ENCODE measurements at regions not wholly inside any gene's neighbourhood (a gene's known extent, or its start where the extent isn't known, plus 50 kb on each side); places are given as distances from the start of the nearest gene placed in this dataset.
"Not testable (repeated sequence)": the region's sequence is repeated elsewhere in the genome, so short reads cannot be mapped to it uniquely, and the experiment has no call there.

GRCh38 chr2:123521854-123522253, 503.2 kb upstream of the CNTNAP5 start:
- WGBS (ENCODE audit: insufficient coverage, insufficient read length): no CpG with 5 or more reads among the region's 1 CpG

GRCh38 chr2:123522498-123522897, 502.6 kb upstream of the CNTNAP5 start:
- H3K36me3 ChIP-seq (ENCODE audit: control insufficient read depth, insufficient read depth, low read length); DNase-seq (ENCODE audit: low read depth, low spot score); H3K4me3 ChIP-seq (ENCODE audit: low read length); H3K27ac ChIP-seq (ENCODE audit: low read length); H3K27me3 ChIP-seq (ENCODE audit: control insufficient read depth, insufficient read depth, low read length); H3K4me1 ChIP-seq (ENCODE audit: control insufficient read depth, insufficient read depth, low read length); H3K9me3 ChIP-seq (ENCODE audit: control insufficient read depth, insufficient read depth, low read length): not testable (repeated sequence)
- no CpG with 5 or more reads among the region's 10 CpGs for WGBS (ENCODE audit: insufficient coverage, insufficient read length)

More at GRCh38 chr2:123521854-123522253, 503.2 kb upstream of the CNTNAP5 start:
- Histone ChIP-seq H3K4me1 (ENCODE audit: control insufficient read depth, insufficient read depth, low read length) (no peaks in the 10 kb centered on the region), H3K9me3 (ENCODE audit: control insufficient read depth, insufficient read depth, low read length) (no peaks in the 10 kb centered on the region), H3K36me3 (ENCODE audit: control insufficient read depth, insufficient read depth, low read length) (no peaks in the 10 kb centered on the region), H3K27me3 (ENCODE audit: control insufficient read depth, insufficient read depth, low read length) (no peaks in the 10 kb centered on the region), H3K4me3 (ENCODE audit: low read length) (no peak overlapping the region), H3K27ac (ENCODE audit: low read length) (no peak overlapping the region)
- DNase-seq (ENCODE audit: low read depth, low spot score): no peak

- H3K27ac ChIP-seq (ENCODE audit: low read length): no peak overlapping the region
- DNase-seq (ENCODE audit: low read depth, low spot score): no peak
- H3K27me3 ChIP-seq (ENCODE audit: control insufficient read depth, insufficient read depth, low read length): no peaks in the 10 kb centered on the region
- H3K9me3 ChIP-seq (ENCODE audit: control insufficient read depth, insufficient read depth, low read length): no peaks in the 10 kb centered on the region
- WGBS (ENCODE audit: insufficient coverage, insufficient read length): no CpG with 5 or more reads among the region's 2 CpGs
- H3K4me3 ChIP-seq (ENCODE audit: low read length): no peak overlapping the region
- H3K36me3 ChIP-seq (ENCODE audit: control insufficient read depth, insufficient read depth, low read length): no peaks in the 10 kb centered on the region
- H3K4me1 ChIP-seq (ENCODE audit: control insufficient read depth, insufficient read depth, low read length): no peaks in the 10 kb centered on the region
Observed at GRCh38 chr2:123528996-123529707, 495.9 kb upstream of the CNTNAP5 start.

GRCh38 chr2:123530004-123530403, 495.1 kb upstream of the CNTNAP5 start:
- no peaks in the 10 kb centered on the region for H3K27me3 ChIP-seq (ENCODE audit: control insufficient read depth, insufficient read depth, low read length)
- no peaks in the 10 kb centered on the region for H3K36me3 ChIP-seq (ENCODE audit: control insufficient read depth, insufficient read depth, low read length)
- no peak overlapping the region for H3K4me3 ChIP-seq (ENCODE audit: low read length)
- no peak overlapping the region for H3K27ac ChIP-seq (ENCODE audit: low read length)
- WGBS (ENCODE audit: insufficient coverage, insufficient read length): no CpG with 5 or more reads among the region's 1 CpG
- H3K9me3 ChIP-seq (ENCODE audit: control insufficient read depth, insufficient read depth, low read length): no peaks in the 10 kb centered on the region
- no peaks in the 10 kb centered on the region for H3K4me1 ChIP-seq (ENCODE audit: control insufficient read depth, insufficient read depth, low read length)
- DNase-seq (ENCODE audit: low read depth, low spot score): no peak

GRCh38 chr2:123532126-123532525, 493.0 kb upstream of the CNTNAP5 start:
- Histone ChIP-seq H3K27ac (ENCODE audit: low read length) (no peak overlapping the region), H3K27me3 (ENCODE audit: control insufficient read depth, insufficient read depth, low read length) (no peaks in the 10 kb centered on the region), H3K4me1 (ENCODE audit: control insufficient read depth, insufficient read depth, low read length) (no peaks in the 10 kb centered on the region), H3K4me3 (ENCODE audit: low read length) (no peak overlapping the region), H3K9me3 (ENCODE audit: control insufficient read depth, insufficient read depth, low read length) (no peaks in the 10 kb centered on the region), H3K36me3 (ENCODE audit: control insufficient read depth, insufficient read depth, low read length) (no peaks in the 10 kb centered on the region)
- no peak for DNase-seq (ENCODE audit: low read depth, low spot score)
- WGBS (ENCODE audit: insufficient coverage, insufficient read length): no CpG with 5 or more reads among the region's 1 CpG

DNA sequence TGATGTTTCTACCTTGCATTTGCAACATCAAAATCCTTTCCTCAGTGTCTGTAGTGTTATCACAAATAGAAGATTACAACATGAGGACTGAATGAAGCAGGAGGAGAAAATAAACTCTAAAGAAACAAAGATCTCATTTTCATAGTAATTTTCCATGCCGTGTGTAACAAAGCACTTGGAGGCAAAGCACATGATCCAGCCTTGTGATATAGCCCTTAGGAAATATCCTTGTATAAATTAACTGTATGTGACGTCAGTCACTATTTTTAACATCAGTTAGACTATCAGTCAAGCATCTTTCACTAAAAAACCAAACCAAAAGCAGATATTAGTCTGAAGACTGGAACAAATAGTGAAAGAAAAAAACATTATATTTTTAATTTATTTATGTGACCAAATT, 492.1 kb upstream of the CNTNAP5 start:
- no peak for DNase-seq (ENCODE audit: low read depth, low spot score)

GRCh38 chr2:123540291-123540690, 484.8 kb upstream of the CNTNAP5 start:
- Histone ChIP-seq H3K4me3 (ENCODE audit: low read length) (no peak overlapping the region), H3K36me3 (ENCODE audit: control insufficient read depth, insufficient read depth, low read length) (no peaks in the 10 kb centered on the region), H3K27ac (ENCODE audit: low read length) (no peak overlapping the region), H3K9me3 (ENCODE audit: control insufficient read depth, insufficient read depth, low read length) (no peaks in the 10 kb centered on the region), H3K4me1 (ENCODE audit: control insufficient read depth, insufficient read depth, low read length) (no peaks in the 10 kb centered on the region), H3K27me3 (ENCODE audit: control insufficient read depth, insufficient read depth, low read length) (no peaks in the 10 kb centered on the region)
- DNase-seq (ENCODE audit: low read depth, low spot score): no peak
- no CpG with 5 or more reads among the region's 5 CpGs for WGBS (ENCODE audit: insufficient coverage, insufficient read length)

More for the DNA sequence above, 492.1 kb upstream of the CNTNAP5 start:
- WGBS (ENCODE audit: insufficient coverage, insufficient read length): no CpG with 5 or more reads among the region's 2 CpGs
- H3K9me3 ChIP-seq (ENCODE audit: control insufficient read depth, insufficient read depth, low read length): no peaks in the 10 kb centered on the region
- no peak overlapping the region for H3K27ac ChIP-seq (ENCODE audit: low read length)
- no peaks in the 10 kb centered on the region for H3K36me3 ChIP-seq (ENCODE audit: control insufficient read depth, insufficient read depth, low read length)
- no peaks in the 10 kb centered on the region for H3K27me3 ChIP-seq (ENCODE audit: control insufficient read depth, insufficient read depth, low read length)
- H3K4me3 ChIP-seq (ENCODE audit: low read length): no peak overlapping the region
- no peaks in the 10 kb centered on the region for H3K4me1 ChIP-seq (ENCODE audit: control insufficient read depth, insufficient read depth, low read length)

GRCh38 chr2:123546353-123546752, 478.7 kb upstream of the CNTNAP5 start:
- Histone ChIP-seq H3K27me3 (ENCODE audit: control insufficient read depth, insufficient read depth, low read length) (no peaks in the 10 kb centered on the region), H3K4me1 (ENCODE audit: control insufficient read depth, insufficient read depth, low read length) (no peaks in the 10 kb centered on the region), H3K27ac (ENCODE audit: low read length) (no peak overlapping the region), H3K36me3 (ENCODE audit: control insufficient read depth, insufficient read depth, low read length) (no peaks in the 10 kb centered on the region), H3K4me3 (ENCODE audit: low read length) (no peak overlapping the region), H3K9me3 (ENCODE audit: control insufficient read depth, insufficient read depth, low read length) (no peaks in the 10 kb centered on the region)
- no peak for DNase-seq (ENCODE audit: low read depth, low spot score)

- Histone ChIP-seq H3K4me3 (ENCODE audit: low read length) (no peak overlapping the region), H3K9me3 (ENCODE audit: control insufficient read depth, insufficient read depth, low read length) (no peaks in the 10 kb centered on the region), H3K36me3 (ENCODE audit: control insufficient read depth, insufficient read depth, low read length) (no peaks in the 10 kb centered on the region), H3K27me3 (ENCODE audit: control insufficient read depth, insufficient read depth, low read length) (no peaks in the 10 kb centered on the region), H3K4me1 (ENCODE audit: control insufficient read depth, insufficient read depth, low read length) (no peaks in the 10 kb centered on the region), H3K27ac (ENCODE audit: low read length) (no peak overlapping the region)
- WGBS (ENCODE audit: insufficient coverage, insufficient read length): no CpG with 5 or more reads among the region's 2 CpGs
- DNase-seq (ENCODE audit: low read depth, low spot score): no peak
Observed at GRCh38 chr2:123563515-123563914, 461.6 kb upstream of the CNTNAP5 start.

DNA sequence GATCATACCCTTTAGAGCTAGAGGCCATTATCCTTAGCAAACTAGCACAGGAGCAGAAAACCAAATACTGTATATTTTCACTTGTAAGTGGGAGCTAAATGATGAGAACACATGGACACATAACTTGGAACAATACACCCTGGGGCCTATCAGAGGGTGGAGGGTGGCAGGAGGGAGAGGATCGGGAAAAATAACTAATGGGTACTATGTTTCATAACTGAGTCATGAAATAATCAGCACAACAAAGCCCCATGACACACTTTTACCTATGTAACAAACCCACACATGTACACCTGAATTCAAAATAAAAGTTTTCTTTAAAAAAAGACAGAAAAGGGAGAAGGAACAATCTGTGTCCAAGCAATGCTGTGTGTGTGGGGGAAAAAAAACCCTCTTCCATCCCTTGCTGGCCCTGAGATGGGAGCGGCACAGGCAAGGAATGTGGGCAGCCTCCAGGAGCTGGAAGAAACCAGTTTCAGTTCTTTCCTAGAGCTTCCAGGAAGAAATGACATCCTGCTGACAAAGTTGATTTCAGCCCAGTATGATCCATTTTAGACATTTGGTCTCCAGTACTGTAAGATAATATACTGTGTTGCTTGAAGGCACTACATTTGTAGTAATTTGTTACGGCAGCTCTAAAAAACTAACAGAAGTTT, 458.7 kb upstream of the CNTNAP5 start:
- no peaks in the 10 kb centered on the region for H3K9me3 ChIP-seq (ENCODE audit: control insufficient read depth, insufficient read depth, low read length)
- no peak overlapping the region for H3K4me3 ChIP-seq (ENCODE audit: low read length)
- H3K4me1 ChIP-seq (ENCODE audit: control insufficient read depth, insufficient read depth, low read length): no peaks in the 10 kb centered on the region
- H3K27me3 ChIP-seq (ENCODE audit: control insufficient read depth, insufficient read depth, low read length): no peaks in the 10 kb centered on the region
- WGBS (ENCODE audit: insufficient coverage, insufficient read length): no CpG with 5 or more reads among the region's 3 CpGs
- no peak overlapping the region for H3K27ac ChIP-seq (ENCODE audit: low read length)
- no peak for DNase-seq (ENCODE audit: low read depth, low spot score)
- H3K36me3 ChIP-seq (ENCODE audit: control insufficient read depth, insufficient read depth, low read length): no peaks in the 10 kb centered on the region

- no CpG with 5 or more reads among the region's 2 CpGs for WGBS (ENCODE audit: insufficient coverage, insufficient read length)
- Histone ChIP-seq H3K36me3 (ENCODE audit: control insufficient read depth, insufficient read depth, low read length) (no peaks in the 10 kb centered on the region), H3K27ac (ENCODE audit: low read length) (no peak overlapping the region), H3K4me1 (ENCODE audit: control insufficient read depth, insufficient read depth, low read length) (no peaks in the 10 kb centered on the region), H3K9me3 (ENCODE audit: control insufficient read depth, insufficient read depth, low read length) (no peaks in the 10 kb centered on the region), H3K4me3 (ENCODE audit: low read length) (no peak overlapping the region), H3K27me3 (ENCODE audit: control insufficient read depth, insufficient read depth, low read length) (no peaks in the 10 kb centered on the region)
- DNase-seq (ENCODE audit: low read depth, low spot score): no peak
Observed at GRCh38 chr2:123578016-123578415, 447.1 kb upstream of the CNTNAP5 start.

All from iPS DF 6.9 (cell line).